Middle frontal gyrus (tissue), 1 donor: ENCODE measurements at regions not wholly inside any gene's neighbourhood (a gene's known extent, or its start where the extent isn't known, plus 50 kb on each side); places are given as distances from the start of the nearest gene placed in this dataset.

Experiments used
- DNase-seq: peaks from one replicate; pipeline ENCODE4 v3.0.0-alpha.2; 2015; ENCODE audit warnings: low spot score; ENCODE audit errors: extremely low spot score

GRCh38 chr6:48826901-48827701 is 636.0 kb downstream of the MMUT start:
- DNase-seq: no peak

GRCh38 chr6:48826152-48826515 is 636.9 kb downstream of the MMUT start:
- DNase-seq: no peak

- no peak for DNase-seq
Observed at GRCh38 chr6:48825501-48826151, 637.4 kb downstream of the MMUT start.

- DNase-seq: no peak
Observed at GRCh38 chr6:48818052-48818412, 645.0 kb downstream of the MMUT start.

GRCh38 chr6:48817333-48818051 is 645.6 kb downstream of the MMUT start:
- DNase-seq: no peak

- no peak for DNase-seq
Observed at GRCh38 chr6:48814957-48815356, 648.1 kb downstream of the MMUT start.

- DNase-seq: no peak
Observed at GRCh38 chr6:48813836-48814235, 649.2 kb downstream of the MMUT start.

GRCh38 chr6:48809700-48810099 is 653.4 kb downstream of the MMUT start:
- no peak for DNase-seq

GRCh38 chr6:48809245-48809644 is 653.8 kb downstream of the MMUT start:
- DNase-seq: no peak

- no peak for DNase-seq
Observed at GRCh38 chr6:48798296-48798695, 664.8 kb downstream of the MMUT start.

GRCh38 chr6:48782225-48782624 is 671.2 kb upstream of the PTCHD4 start:
- no peak for DNase-seq

- DNase-seq: no peak
Observed at GRCh38 chr6:48777411-48777810, 666.4 kb upstream of the PTCHD4 start.

GRCh38 chr6:48775157-48775556 is 664.2 kb upstream of the PTCHD4 start:
- DNase-seq: no peak

GRCh38 chr6:48774276-48774675 is 663.3 kb upstream of the PTCHD4 start:
- no peak for DNase-seq

- DNase-seq: no peak
Observed at GRCh38 chr6:48766349-48766748, 655.4 kb upstream of the PTCHD4 start.

- DNase-seq: peak; percentile 50
Observed at GRCh38 chr6:48765352-48765961, 654.5 kb upstream of the PTCHD4 start.

- no peak for DNase-seq
Observed at GRCh38 chr6:48764286-48765044, 653.5 kb upstream of the PTCHD4 start.

GRCh38 chr6:48757661-48758060 is 646.7 kb upstream of the PTCHD4 start:
- DNase-seq: no peak

GRCh38 chr6:48755315-48755714 is 644.3 kb upstream of the PTCHD4 start:
- no peak for DNase-seq

- no peak for DNase-seq
Observed at GRCh38 chr6:48754641-48755040, 643.6 kb upstream of the PTCHD4 start.

GRCh38 chr6:48750861-48751260 is 639.9 kb upstream of the PTCHD4 start:
- no peak for DNase-seq
